ENCODE measurements at regions not wholly inside any gene's neighbourhood (a gene's known extent, or its start where the extent isn't known, plus 50 kb on each side); places are given as distances from the start of the nearest gene placed in this dataset.

DNA sequence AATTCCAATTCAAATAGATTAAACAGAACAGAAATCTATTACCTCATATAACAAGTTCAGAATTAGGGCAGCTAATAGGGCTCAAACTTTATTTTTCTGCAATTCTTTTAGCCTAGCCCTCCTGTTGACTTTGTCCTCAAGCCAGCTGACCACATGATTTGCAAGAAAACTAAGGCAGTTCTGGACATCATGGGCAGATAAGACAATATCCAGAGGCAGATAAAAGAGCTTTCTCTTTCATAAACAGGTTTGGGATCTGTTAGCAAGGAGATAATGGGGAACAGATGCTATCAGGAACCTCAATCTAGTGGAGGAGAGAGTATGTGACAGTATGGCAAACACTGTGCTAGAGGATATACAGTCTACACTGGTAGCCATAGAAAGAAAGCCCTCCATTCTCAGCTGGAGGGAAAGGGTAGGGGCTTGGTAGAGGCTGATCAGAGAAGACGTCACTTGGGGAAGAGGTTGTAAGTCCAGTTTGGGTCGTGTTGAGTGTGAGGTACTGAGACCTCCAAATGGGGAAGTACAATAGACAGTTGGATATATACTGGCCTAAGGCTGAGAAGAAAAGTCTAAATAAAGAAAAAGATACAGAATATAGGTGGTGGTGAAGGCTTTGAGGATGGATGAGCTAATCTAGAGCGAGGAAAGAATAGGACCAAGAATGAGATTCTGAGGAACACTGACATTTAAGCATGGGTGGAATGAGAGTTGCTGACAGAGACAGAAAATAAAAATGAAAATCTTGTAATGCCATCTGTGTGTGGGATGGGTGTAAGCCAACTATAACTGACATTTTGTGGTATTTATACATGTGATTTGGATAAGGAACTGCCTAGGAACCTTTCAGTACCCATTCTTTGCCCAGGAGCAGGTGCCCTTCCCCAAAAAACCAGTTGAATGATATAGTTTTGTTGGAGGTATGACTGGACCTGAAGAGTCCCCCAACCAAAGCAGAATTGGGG is 67.4 kb downstream of the CYB561 start:
- DNase-seq (ENCODE audit: low read depth, low spot score), result peak; percentile 47

GRCh38 chr17:63379636-63380035 is 66.5 kb downstream of the CYB561 start:
- no peak for DNase-seq (ENCODE audit: low read depth, low spot score)

GRCh38 chr17:63381101-63381729 is 64.9 kb downstream of the CYB561 start:
- no peak for DNase-seq (ENCODE audit: low read depth, low spot score)

- DNase-seq (ENCODE audit: low read depth, low spot score), result no peak
Observed at GRCh38 chr17:63382136-63382535, 64.0 kb downstream of the CYB561 start.

All from astrocyte of the hippocampus (primary cell).